Subcutaneous abdominal adipose tissue (tissue), 5 donors: ENCODE measurements at regions not wholly inside any gene's neighbourhood (a gene's known extent, or its start where the extent isn't known, plus 50 kb on each side); places are given as distances from the start of the nearest gene placed in this dataset.

Source experiments
- H3K27ac ChIP-seq: one replicate; pipeline ENCODE4 v1.7.0; 2013; ENCODE audit warnings: low read depth, mild to moderate bottlenecking, inconsistent platforms, low read length, moderate library complexity
- H3K27me3 ChIP-seq, 5 donors: one replicate each; pipeline ENCODE4 v1.7.0; 2013; ENCODE audit warnings: low read length in 5 of 5, inconsistent platforms in 1 of 5; ENCODE audit not compliant: control insufficient read depth in 5 of 5, insufficient read depth in 4 of 5
- H3K36me3 ChIP-seq, 5 donors: one replicate each; pipeline ENCODE4 v1.7.0; 2013; ENCODE audit warnings: low read length in 5 of 5; ENCODE audit not compliant: control insufficient read depth in 5 of 5, insufficient read depth in 5 of 5
- H3K4me1 ChIP-seq, 5 donors: one replicate each; pipeline ENCODE4 v1.7.0; 2013; ENCODE audit warnings: low read length in 5 of 5, mild to moderate bottlenecking in 3 of 5, moderate library complexity in 1 of 5; ENCODE audit not compliant: control insufficient read depth in 5 of 5, insufficient read depth in 5 of 5
- H3K4me3 ChIP-seq, 5 donors: one replicate each; pipeline ENCODE4 v1.7.0; 2013; ENCODE audit warnings: low read length in 5 of 5, low read depth in 1 of 5
- H3K9ac ChIP-seq, 5 donors: one replicate each; pipeline ENCODE4 v1.7.0; 2013; ENCODE audit warnings: low read length in 5 of 5, mild to moderate bottlenecking in 4 of 5, moderate library complexity in 3 of 5
- H3K9me3 ChIP-seq, 5 donors: one replicate each; pipeline ENCODE4 v1.7.0; 2013; ENCODE audit warnings: low read length in 5 of 5; ENCODE audit not compliant: control insufficient read depth in 5 of 5
- donor health status: healthy.
- donor health status: healthy.
- donor health status: healthy.
- donor health status: healthy.
- donor health status: healthy.

GRCh38 chr1:66438501-66438900 is 95.5 kb upstream of the SGIP1 start:
- Histone ChIP-seq H3K4me1 (no peaks in the 10 kb centered on the region), H3K9ac (no peak overlapping the region), H3K4me3 (no peak overlapping the region), H3K9me3 (no peaks in the 10 kb centered on the region), H3K27ac (no peak overlapping the region), H3K27me3 (no peaks in the 10 kb centered on the region), H3K36me3 (no peaks in the 10 kb centered on the region)

- H3K36me3 ChIP-seq: no peaks in the 10 kb centered on the region
- H3K27ac ChIP-seq: no peak overlapping the region
- no peaks in the 10 kb centered on the region for H3K27me3 ChIP-seq
- no peaks in the 10 kb centered on the region for H3K9me3 ChIP-seq
- no peak overlapping the region for H3K9ac ChIP-seq
- no peak overlapping the region for H3K4me3 ChIP-seq
- H3K4me1 ChIP-seq: no peaks in the 10 kb centered on the region
These were observed 94.8 kb upstream of the SGIP1 start for GRCh38 chr1:66439031-66439740.

GRCh38 chr1:66443793-66444192 is 90.2 kb upstream of the SGIP1 start:
- no peak overlapping the region for H3K4me3 ChIP-seq
- H3K4me1 ChIP-seq: peaks cover 0 to 12% (median 0%) of the 10 kb centered on the region in 5 donors
- H3K9me3 ChIP-seq: no peaks in the 10 kb centered on the region
- no peaks in the 10 kb centered on the region for H3K27me3 ChIP-seq
- no peak overlapping the region for H3K27ac ChIP-seq
- H3K9ac ChIP-seq: no peak overlapping the region
- no peaks in the 10 kb centered on the region for H3K36me3 ChIP-seq

- Histone ChIP-seq H3K4me1 (peaks cover 0 to 12% (median 0%) of the 10 kb centered on the region in 5 donors), H3K9ac (no peak overlapping the region), H3K36me3 (no peaks in the 10 kb centered on the region), H3K9me3 (no peaks in the 10 kb centered on the region), H3K27ac (no peak overlapping the region), H3K27me3 (no peaks in the 10 kb centered on the region), H3K4me3 (no peak overlapping the region)
These were observed 89.3 kb upstream of the SGIP1 start for GRCh38 chr1:66444438-66445265.

GRCh38 chr1:66445492-66446181 is 88.3 kb upstream of the SGIP1 start:
- Histone ChIP-seq H3K27ac (no peak overlapping the region), H3K9ac (no peak overlapping the region), H3K9me3 (no peaks in the 10 kb centered on the region), H3K27me3 (no peaks in the 10 kb centered on the region), H3K4me1 (peaks cover 0 to 14% (median 5%) of the 10 kb centered on the region in 5 donors), H3K36me3 (no peaks in the 10 kb centered on the region), H3K4me3 (peak overlapping the region in 1 of 5 donors; percentile 6)

GRCh38 chr1:66446261-66447001 is 87.5 kb upstream of the SGIP1 start:
- Histone ChIP-seq H3K27ac (no peak overlapping the region), H3K4me1 (peaks cover 0 to 14% (median 5%) of the 10 kb centered on the region in 5 donors), H3K9ac (no peak overlapping the region), H3K36me3 (no peaks in the 10 kb centered on the region), H3K27me3 (no peaks in the 10 kb centered on the region), H3K9me3 (no peaks in the 10 kb centered on the region), H3K4me3 (no peak overlapping the region)

- no peak overlapping the region for H3K27ac ChIP-seq
- no peaks in the 10 kb centered on the region for H3K27me3 ChIP-seq
- peaks cover 0 to 14% (median 5%) of the 10 kb centered on the region in 5 donors for H3K4me1 ChIP-seq
- H3K4me3 ChIP-seq: no peak overlapping the region
- no peak overlapping the region for H3K9ac ChIP-seq
- no peaks in the 10 kb centered on the region for H3K36me3 ChIP-seq
- H3K9me3 ChIP-seq: no peaks in the 10 kb centered on the region
These were observed 83.9 kb upstream of the SGIP1 start for GRCh38 chr1:66450043-66450514.

- no peaks in the 10 kb centered on the region for H3K9me3 ChIP-seq
- H3K27me3 ChIP-seq: no peaks in the 10 kb centered on the region
- peaks cover 0 to 7% (median 4%) of the 10 kb centered on the region in 5 donors for H3K4me1 ChIP-seq
- no peak overlapping the region for H3K9ac ChIP-seq
- H3K4me3 ChIP-seq: no peak overlapping the region
- H3K36me3 ChIP-seq: no peaks in the 10 kb centered on the region
- no peak overlapping the region for H3K27ac ChIP-seq
These were observed 83.1 kb upstream of the SGIP1 start for GRCh38 chr1:66450847-66451246.

GRCh38 chr1:66452162-66452561 is 81.8 kb upstream of the SGIP1 start:
- H3K27me3 ChIP-seq: no peaks in the 10 kb centered on the region
- no peak overlapping the region for H3K27ac ChIP-seq
- no peak overlapping the region for H3K9ac ChIP-seq
- H3K36me3 ChIP-seq: no peaks in the 10 kb centered on the region
- H3K4me3 ChIP-seq: no peak overlapping the region
- no peaks in the 10 kb centered on the region for H3K9me3 ChIP-seq
- H3K4me1 ChIP-seq: peaks cover 0 to 5% (median 0%) of the 10 kb centered on the region in 5 donors
